GM12872 (cell line): ENCODE measurements at regions not wholly inside any gene's neighbourhood (a gene's known extent, or its start where the extent isn't known, plus 50 kb on each side); places are given as distances from the start of the nearest gene placed in this dataset.

Experiments used
- TF ChIP-seq, protein P1 (sequence below): IDR thresholded peaks from 3 replicates; pipeline ENCODE4 v1.5.1; 2011; ENCODE audit warnings: low read depth, mild to moderate bottlenecking, low read length, moderate library complexity; ENCODE audit not compliant: insufficient read depth

DNA sequence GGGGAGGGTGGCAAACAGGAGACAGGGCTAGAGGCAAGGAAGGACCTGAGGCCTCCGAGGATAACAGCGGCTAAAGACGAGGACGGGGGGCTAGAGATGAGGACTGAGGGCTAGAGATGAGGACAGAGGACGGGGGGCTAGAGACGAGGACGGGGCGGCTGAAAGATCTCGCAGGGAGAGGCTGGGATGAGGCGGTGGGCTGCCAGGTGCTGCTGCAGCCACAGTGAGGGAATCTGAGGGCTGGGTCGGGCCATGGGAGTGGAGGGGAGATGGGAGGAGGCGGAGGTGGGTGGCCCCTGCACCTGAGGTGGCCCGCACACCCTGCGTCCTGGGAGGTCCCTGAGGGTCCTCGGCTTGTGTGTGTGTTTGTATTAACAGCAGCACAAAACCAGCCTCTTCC lies 350.2 kb upstream of the SALL3 start:
- TF ChIP-seq, protein P1, sequence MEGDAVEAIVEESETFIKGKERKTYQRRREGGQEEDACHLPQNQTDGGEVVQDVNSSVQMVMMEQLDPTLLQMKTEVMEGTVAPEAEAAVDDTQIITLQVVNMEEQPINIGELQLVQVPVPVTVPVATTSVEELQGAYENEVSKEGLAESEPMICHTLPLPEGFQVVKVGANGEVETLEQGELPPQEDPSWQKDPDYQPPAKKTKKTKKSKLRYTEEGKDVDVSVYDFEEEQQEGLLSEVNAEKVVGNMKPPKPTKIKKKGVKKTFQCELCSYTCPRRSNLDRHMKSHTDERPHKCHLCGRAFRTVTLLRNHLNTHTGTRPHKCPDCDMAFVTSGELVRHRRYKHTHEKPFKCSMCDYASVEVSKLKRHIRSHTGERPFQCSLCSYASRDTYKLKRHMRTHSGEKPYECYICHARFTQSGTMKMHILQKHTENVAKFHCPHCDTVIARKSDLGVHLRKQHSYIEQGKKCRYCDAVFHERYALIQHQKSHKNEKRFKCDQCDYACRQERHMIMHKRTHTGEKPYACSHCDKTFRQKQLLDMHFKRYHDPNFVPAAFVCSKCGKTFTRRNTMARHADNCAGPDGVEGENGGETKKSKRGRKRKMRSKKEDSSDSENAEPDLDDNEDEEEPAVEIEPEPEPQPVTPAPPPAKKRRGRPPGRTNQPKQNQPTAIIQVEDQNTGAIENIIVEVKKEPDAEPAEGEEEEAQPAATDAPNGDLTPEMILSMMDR = no peak

DNA sequence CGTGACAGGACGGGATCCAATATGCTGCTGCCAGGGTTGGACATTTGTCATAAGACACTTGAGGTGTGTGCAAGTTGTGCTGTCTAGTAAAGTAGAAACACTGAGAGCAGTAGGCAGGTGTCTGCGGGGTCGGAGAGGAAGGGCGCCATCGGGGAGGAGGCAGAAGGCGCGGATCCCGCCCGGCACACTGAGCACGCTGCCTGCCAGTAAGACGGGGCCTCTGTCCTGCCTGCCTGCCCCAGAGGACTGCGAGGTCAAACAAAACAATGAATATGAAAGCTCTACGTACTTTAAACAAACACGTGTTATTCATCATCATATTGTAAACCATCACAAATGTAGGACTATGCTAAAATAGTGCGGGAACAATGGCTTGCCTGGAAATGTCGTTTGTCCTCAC lies 349.3 kb upstream of the SALL3 start:
- TF ChIP-seq, protein P1 = no peak

- TF ChIP-seq, protein P1 = no peak
Measured at GRCh38 chr18:78630981-78631510, 348.6 kb upstream of the SALL3 start.

DNA sequence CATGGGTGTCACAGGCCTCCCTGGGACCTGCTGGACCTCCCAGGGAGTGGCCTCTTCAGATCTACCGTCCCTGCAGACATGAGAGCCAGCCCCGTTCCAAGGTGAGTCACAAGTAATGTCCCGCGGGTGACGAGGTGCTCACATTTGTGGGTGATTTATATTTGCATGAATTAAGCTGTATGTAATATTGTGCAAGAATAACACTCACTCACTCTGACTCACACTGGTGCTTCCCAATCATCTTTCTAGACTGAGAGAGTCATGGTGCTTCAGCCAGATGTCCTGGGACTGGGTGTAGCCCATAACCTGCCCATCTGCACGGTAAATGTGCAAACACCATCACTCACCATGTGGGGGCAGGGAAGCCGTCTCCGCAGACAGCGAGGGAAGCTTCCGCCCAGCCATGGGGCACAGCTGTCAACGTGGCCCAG lies 347.5 kb upstream of the SALL3 start:
- TF ChIP-seq, protein P1 = no peak

DNA sequence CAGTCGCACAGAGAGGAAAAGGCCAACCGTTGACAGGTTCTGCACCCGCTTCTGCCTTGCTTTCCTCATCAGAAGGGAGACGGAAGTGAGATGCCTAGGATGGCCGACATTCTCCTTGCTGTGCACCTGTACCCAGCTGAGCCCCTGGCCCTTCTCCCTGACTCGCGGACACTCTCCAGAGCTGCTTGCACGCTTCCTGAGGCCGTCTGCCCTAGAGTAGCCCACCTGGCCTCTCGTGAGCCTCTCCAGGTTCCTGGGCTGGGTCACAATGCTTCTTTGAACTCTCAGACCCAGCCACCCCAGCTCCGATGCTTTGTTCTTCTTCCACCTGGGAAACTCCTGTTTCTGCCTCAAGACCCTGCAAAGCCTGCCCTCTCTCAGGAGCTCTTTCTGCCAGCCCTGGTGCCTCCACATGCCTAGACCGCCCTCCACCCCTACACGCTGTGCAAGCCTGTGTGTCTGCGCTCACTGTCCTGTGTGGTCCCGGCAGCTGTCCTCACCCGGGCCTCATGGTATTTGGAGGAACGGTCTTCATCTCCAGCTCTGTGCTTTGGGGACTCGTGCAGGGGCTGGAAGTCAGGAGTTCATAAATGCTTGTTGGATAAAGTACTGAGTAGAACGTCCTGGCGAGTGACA lies 345.4 kb upstream of the SALL3 start:
- TF ChIP-seq, protein P1 = no peak

DNA sequence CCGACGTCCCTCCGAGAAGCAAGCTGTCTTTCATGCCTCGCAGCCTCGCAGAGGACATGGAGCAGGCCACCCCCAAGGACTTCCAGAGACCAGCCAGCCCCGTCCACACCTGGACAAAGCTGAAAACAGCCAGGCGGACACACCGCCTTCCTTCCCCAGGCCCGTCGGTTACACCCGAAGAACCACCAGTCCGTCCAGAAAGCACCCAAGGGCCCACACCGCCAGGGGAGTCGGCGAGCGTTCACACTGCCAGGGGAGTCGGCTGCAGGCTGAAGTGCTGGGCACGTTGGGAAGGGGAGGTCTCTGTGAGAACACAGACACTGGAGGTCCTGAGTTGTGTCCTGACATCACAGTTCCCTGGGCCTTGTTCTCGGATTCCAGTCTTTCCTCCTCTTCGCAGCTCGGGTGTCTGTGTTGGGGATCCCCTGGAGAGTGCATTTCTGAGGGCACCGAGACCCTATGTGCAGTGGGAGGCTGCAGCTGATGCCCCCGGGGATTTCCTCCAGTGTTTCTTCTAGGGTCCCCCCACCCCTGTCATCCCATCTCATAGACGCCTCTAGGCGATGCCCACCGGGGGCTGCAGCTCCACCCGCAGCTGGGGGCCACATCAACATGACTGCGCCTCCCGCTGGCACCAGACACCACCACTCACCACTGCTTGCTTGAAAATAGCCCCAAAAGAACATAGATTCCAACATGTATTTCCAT lies 344.4 kb upstream of the SALL3 start:
- TF ChIP-seq, protein P1 = no peak

DNA sequence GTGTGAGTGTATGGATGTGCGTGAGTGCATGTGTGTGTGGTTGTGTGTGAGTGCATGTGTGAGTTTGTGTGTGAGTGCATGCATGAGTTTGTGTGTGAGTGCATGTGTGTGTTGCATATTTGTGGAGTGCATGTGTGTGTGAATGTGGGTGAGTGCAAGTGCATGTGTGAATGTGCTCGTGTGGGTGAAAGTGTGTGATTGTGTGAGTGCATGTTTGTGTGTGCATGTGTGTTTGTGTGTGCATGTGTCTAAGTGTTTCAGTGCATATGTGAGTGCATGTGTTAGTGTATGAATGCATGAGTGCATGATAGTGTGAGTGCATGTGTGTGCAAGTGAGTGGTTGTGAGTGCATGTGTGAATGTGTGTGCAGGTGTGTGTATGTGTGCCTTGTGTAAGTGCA lies 343.4 kb upstream of the SALL3 start:
- TF ChIP-seq, protein P1 = no peak
